ENCODE measurements at regions not wholly inside any gene's neighbourhood (a gene's known extent, or its start where the extent isn't known, plus 50 kb on each side); places are given as distances from the start of the nearest gene placed in this dataset.
"Not testable (repeated sequence)": the region's sequence is repeated elsewhere in the genome, so short reads cannot be mapped to it uniquely, and the experiment has no call there.

DNA sequence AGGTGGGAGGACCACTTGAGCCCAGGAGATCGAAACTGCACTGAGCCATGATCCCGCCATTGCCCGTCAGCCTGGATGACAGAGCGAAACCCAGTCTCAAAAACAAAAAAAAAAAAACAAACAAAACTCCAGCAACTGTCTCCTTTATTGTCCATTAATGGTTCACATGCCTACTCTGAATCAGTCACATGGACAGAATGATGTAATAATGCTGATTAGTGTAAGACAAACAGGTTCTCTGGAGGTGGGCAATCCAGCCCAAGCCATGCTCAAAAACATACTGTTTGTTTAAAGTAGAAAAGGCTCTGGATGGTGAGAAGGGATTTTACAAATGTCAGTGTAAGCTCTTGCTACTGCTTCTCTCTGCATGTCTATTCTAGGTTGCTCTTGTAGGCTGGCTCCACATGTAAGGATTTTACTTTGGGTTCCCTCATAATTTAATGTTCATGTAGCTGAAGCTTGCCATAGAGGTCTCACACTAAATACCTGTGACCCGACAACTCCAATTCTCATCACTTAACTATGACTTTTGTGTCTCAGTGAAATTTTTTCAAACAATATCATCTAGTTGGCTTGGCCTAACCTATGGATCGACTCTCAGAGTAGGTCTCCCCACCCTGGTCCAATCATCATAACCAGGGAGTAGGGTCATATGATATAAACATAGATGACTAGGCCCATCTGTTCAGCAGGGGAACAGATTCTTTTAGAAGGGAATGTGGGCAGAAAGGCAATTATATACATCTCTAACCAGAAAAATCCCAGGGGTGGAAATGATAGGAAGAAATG is 83.9 kb upstream of the SLC39A10 start:
- ATAC-seq (ENCODE audit: low FRiP score): no peak

DNA sequence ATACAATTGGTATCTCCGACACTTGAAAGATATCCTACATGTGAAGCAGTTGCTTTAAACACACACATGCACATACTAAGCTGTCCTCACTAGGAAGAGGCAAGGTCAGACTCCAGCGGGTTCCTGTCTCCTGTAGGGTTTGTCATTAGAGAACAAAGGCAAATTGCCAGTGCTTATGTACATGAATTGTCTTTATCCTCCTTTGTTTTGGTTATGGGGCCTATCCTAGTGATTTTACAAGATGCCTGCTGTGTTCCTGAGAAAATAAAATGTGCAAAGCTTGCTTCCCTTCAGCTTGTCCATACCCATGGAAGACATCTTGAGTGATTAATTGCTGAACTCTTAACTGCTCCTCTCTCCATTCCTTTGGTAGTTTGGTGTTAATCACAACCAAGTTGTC is 86.7 kb upstream of the SLC39A10 start:
- ATAC-seq (ENCODE audit: low FRiP score) (no peak), DNase-seq (ENCODE audit: low spot score) (no peak)
- TF ChIP-seq, protein P1, sequence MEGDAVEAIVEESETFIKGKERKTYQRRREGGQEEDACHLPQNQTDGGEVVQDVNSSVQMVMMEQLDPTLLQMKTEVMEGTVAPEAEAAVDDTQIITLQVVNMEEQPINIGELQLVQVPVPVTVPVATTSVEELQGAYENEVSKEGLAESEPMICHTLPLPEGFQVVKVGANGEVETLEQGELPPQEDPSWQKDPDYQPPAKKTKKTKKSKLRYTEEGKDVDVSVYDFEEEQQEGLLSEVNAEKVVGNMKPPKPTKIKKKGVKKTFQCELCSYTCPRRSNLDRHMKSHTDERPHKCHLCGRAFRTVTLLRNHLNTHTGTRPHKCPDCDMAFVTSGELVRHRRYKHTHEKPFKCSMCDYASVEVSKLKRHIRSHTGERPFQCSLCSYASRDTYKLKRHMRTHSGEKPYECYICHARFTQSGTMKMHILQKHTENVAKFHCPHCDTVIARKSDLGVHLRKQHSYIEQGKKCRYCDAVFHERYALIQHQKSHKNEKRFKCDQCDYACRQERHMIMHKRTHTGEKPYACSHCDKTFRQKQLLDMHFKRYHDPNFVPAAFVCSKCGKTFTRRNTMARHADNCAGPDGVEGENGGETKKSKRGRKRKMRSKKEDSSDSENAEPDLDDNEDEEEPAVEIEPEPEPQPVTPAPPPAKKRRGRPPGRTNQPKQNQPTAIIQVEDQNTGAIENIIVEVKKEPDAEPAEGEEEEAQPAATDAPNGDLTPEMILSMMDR (IDR thresholded peaks at IDR 0.05): no peak

More for the DNA sequence above, 83.9 kb upstream of the SLC39A10 start:
- TF ChIP-seq, protein P1 (IDR thresholded peaks at IDR 0.05): no peak
- no peak for DNase-seq (ENCODE audit: low spot score)

DNA sequence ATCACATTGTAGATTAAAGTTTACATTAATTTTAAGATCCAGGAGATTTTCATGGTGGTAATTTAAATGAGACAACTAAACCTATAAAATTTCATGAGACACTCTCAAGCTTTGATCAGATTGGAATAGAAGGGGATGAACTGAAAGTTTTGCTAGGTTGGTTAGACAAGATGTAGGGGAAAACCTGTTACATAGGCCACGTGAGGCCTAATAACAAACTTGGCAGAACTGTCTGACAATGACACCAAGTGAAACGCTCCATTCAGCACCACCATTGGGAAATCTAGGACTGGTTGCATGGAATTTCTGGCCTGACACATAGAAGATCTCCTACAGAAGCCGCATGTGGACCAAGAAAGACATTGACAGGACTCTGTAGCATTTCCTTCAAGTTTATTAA is 87.8 kb upstream of the SLC39A10 start:
- no peak for ATAC-seq (ENCODE audit: low FRiP score)
- DNase-seq (ENCODE audit: low spot score): no peak

DNA sequence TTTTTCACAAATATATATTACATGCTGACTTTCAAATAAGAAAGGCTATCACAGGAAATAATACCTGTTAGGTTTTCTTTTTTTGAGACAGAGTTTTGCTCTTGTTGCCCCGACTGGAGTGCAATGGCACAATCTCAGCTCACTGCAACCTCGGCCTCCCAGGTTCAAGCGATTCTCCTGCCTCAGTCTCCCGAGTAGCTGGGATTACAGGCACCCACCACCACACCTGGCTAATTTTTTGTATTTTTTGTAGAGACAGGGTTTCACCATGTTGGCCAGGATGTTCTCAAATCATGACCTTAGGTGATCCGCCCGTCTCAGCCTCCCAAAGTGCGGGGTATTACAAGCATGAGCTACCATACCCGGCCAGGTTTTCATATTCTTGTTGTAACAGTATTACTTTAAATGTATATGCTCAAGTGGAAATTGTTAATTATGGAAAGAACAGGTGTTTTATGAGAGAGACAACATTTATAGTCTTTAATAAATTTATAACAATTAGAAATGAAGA is 92.3 kb upstream of the SLC39A10 start:
- not testable (repeated sequence) for ATAC-seq (ENCODE audit: low FRiP score); DNase-seq (ENCODE audit: low spot score)

More for the DNA sequence above, 87.8 kb upstream of the SLC39A10 start:
- TF ChIP-seq, protein P1 (IDR thresholded peaks at IDR 0.05): no peak

DNA sequence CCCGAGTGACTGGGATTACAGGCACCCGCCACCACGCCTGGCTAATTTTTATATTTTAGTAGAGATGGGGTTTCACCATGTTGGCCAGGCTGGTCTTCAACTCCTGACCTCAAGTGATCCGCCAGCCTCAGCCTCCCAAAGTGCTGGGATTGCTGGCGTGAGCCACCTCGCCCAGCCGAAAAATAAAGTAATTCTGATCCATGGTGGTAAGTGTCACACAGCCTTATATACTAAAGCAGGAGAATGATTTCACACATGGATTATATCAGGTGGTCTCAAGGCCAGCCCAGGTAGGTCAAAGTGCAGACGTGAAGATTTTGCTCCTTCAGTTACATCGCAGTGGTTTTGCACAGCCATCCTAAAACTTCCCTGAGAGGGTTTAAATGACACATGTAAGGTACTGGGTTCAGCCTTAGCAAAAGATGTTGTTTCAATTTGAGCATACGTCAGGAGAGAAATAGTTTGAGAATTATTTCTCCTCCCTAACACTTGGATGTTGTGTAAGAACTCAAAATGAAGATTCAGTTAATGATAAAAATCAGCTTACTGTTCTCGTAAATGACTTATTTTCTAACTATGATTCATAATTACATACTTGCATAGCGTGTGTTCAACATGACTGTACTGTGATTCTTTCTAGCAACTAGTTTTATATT is 93.0 kb upstream of the SLC39A10 start:
- ATAC-seq (ENCODE audit: low FRiP score) (peak; percentile 87), DNase-seq (ENCODE audit: low spot score) (no peak)
- TF ChIP-seq, protein P1 (IDR thresholded peaks at IDR 0.05): no peak

DNA sequence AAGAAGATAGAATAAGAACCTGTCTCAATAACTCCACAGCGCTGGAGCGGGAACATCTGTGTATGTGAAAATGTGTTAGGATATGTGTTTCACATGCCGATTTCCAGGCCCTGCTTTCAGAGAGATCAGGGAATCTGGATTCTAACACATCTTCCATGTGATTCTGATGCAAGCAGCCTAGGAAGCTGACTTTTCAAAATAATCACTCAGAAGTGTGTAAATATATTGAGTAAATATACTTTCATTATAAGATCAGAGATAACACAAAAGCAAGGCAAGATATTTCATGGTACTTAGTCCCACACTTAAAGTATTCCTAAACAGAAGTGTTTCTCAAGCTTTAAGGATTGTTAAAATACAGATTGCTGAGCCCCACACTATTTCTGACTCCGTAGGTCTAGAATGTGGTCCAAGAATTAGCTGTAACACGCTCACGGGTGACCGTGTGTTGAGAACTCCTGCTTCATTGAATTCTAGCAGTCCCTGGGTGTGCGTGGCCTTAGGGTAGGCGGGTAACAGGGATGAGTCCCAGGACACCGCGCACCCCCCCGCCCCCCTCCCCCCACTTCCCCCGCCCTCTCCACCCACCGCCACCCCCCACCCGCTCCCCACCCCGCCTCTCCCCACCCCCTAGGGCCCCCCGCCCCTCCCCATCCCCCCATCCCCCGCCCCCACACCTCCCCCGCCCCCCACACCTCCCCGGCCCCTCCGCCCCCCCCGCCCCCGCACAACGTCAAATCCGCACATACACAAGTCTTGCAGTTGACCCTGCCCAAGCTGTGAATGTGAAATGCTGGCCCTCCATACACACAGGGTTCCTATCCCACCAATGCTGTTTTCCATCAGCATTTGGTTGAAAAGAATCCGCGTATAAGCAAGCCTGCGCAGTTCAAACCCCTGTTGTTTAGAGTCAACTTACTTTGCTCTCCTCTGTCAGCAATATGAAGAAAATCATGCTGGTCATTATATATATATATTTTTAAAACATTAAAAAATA is 94.2 kb upstream of the SLC39A10 start:
- ATAC-seq (ENCODE audit: low FRiP score) (no peak), DNase-seq (ENCODE audit: low spot score) (no peak)
- TF ChIP-seq, protein P1 (IDR thresholded peaks at IDR 0.05): no peak

All from omental fat pad (tissue), 3 donors.